PC-3 (cell line): ENCODE measurements at regions not wholly inside any gene's neighbourhood (a gene's known extent, or its start where the extent isn't known, plus 50 kb on each side); places are given as distances from the start of the nearest gene placed in this dataset.

Experiments
- CTCF ChIP-seq: fragments of 300-600 bp; sonication (generic); conservative IDR thresholded peaks from 2 replicates; pipeline ENCODE4 v1.5.1; 2017; ENCODE audit warnings: antibody characterized with exemption, low read depth, mild to moderate bottlenecking, low read length
- EZH2 ChIP-seq: fragments of 300-600 bp; sonication (generic); IDR thresholded peaks from one replicate; pipeline ENCODE4 v1.6.1; 2017; ENCODE audit warnings: antibody characterized with exemption, mild to moderate bottlenecking, low read length; ENCODE audit not compliant: unreplicated experiment
- EZH2phosphoT487 ChIP-seq: fragments of 300-600 bp; sonication (generic); IDR thresholded peaks from 2 replicates; pipeline ENCODE4 v1.6.1; 2018; ENCODE audit warnings: mild to moderate bottlenecking, antibody characterized with exemption, low read length, borderline replicate concordance

- TF ChIP-seq CTCF, result no peak
- no peak for TF ChIP-seq EZH2phosphoT487
- no peak for TF ChIP-seq EZH2
Observed at GRCh38 chr16:27149986-27150385, 53.3 kb upstream of the KDM8 start.
